HUES48 (cell line): ENCODE measurements at regions not wholly inside any gene's neighbourhood (a gene's known extent, or its start where the extent isn't known, plus 50 kb on each side); places are given as distances from the start of the nearest gene placed in this dataset.

ENCODE experiments used
- H3K27ac ChIP-seq: one replicate; pipeline ENCODE4 v1.7.0; 2013; ENCODE audit warnings: low read depth, low read length, inconsistent platforms
- H3K27me3 ChIP-seq: 2 replicates; pipeline ENCODE4 v1.6.1; 2013; ENCODE audit warnings: mild to moderate bottlenecking, low read length; ENCODE audit not compliant: control insufficient read depth, insufficient read depth
- H3K36me3 ChIP-seq: 2 replicates; pipeline ENCODE4 v1.6.1; 2013; ENCODE audit warnings: low read length; ENCODE audit not compliant: control insufficient read depth, insufficient read depth
- H3K4me1 ChIP-seq: 2 replicates; pipeline ENCODE4 v1.6.1; 2013; ENCODE audit warnings: mild to moderate bottlenecking, low read length; ENCODE audit not compliant: control insufficient read depth, insufficient read depth
- H3K4me3 ChIP-seq: 2 replicates; pipeline ENCODE4 v1.5.1; 2013; ENCODE audit warnings: mild to moderate bottlenecking, low read depth, low read length
- H3K9ac ChIP-seq: 2 replicates; pipeline ENCODE4 v1.6.1; 2013; ENCODE audit warnings: mild to moderate bottlenecking, low read depth, low read length, moderate library complexity
- H3K9me3 ChIP-seq: 2 replicates; pipeline ENCODE4 v1.6.1; 2013; ENCODE audit warnings: low read length; ENCODE audit not compliant: control insufficient read depth, insufficient read depth

GRCh38 chr21:36575306-36575705, 95.4 kb upstream of the CLDN14 start:
- H3K4me1 ChIP-seq, result no peaks in the 10 kb centered on the region
- no peaks in the 10 kb centered on the region for H3K36me3 ChIP-seq
- no peaks in the 10 kb centered on the region for H3K27me3 ChIP-seq
- no peak overlapping the region for H3K4me3 ChIP-seq
- H3K9me3 ChIP-seq, result no peaks in the 10 kb centered on the region
- H3K9ac ChIP-seq, result no peak overlapping the region
- no peak overlapping the region for H3K27ac ChIP-seq

- H3K9me3 ChIP-seq, result no peaks in the 10 kb centered on the region
- H3K4me3 ChIP-seq, result no peak overlapping the region
- no peak overlapping the region for H3K9ac ChIP-seq
- no peaks in the 10 kb centered on the region for H3K27me3 ChIP-seq
- H3K36me3 ChIP-seq, result no peaks in the 10 kb centered on the region
- no peak overlapping the region for H3K27ac ChIP-seq
- H3K4me1 ChIP-seq, result no peaks in the 10 kb centered on the region
Observed at GRCh38 chr21:36576441-36576840, 96.5 kb upstream of the CLDN14 start.

GRCh38 chr21:36579898-36580297, 100.0 kb upstream of the CLDN14 start:
- no peaks in the 10 kb centered on the region for H3K27me3 ChIP-seq
- no peaks in the 10 kb centered on the region for H3K9me3 ChIP-seq
- no peak overlapping the region for H3K4me3 ChIP-seq
- H3K9ac ChIP-seq, result no peak overlapping the region
- H3K4me1 ChIP-seq, result no peaks in the 10 kb centered on the region
- H3K27ac ChIP-seq, result no peak overlapping the region
- no peaks in the 10 kb centered on the region for H3K36me3 ChIP-seq

- Histone ChIP-seq H3K4me3 (no peak overlapping the region), H3K4me1 (no peaks in the 10 kb centered on the region), H3K9ac (no peak overlapping the region), H3K27me3 (no peaks in the 10 kb centered on the region), H3K27ac (no peak overlapping the region), H3K9me3 (no peaks in the 10 kb centered on the region), H3K36me3 (no peaks in the 10 kb centered on the region)
Observed at GRCh38 chr21:36582271-36582670, 102.3 kb upstream of the CLDN14 start.

- Histone ChIP-seq H3K36me3 (no peaks in the 10 kb centered on the region), H3K27ac (no peak overlapping the region), H3K4me3 (no peak overlapping the region), H3K4me1 (no peaks in the 10 kb centered on the region), H3K9me3 (no peaks in the 10 kb centered on the region), H3K9ac (no peak overlapping the region), H3K27me3 (no peaks in the 10 kb centered on the region)
Observed at GRCh38 chr21:36583591-36583990, 103.7 kb upstream of the CLDN14 start.

GRCh38 chr21:36584980-36585940, 105.3 kb upstream of the CLDN14 start:
- Histone ChIP-seq H3K36me3 (no peaks in the 10 kb centered on the region), H3K4me3 (no peak overlapping the region), H3K9me3 (no peaks in the 10 kb centered on the region), H3K4me1 (no peaks in the 10 kb centered on the region), H3K27me3 (no peaks in the 10 kb centered on the region), H3K9ac (no peak overlapping the region), H3K27ac (no peak overlapping the region)

GRCh38 chr21:36587388-36587787, 107.5 kb upstream of the CLDN14 start:
- Histone ChIP-seq H3K36me3 (no peaks in the 10 kb centered on the region), H3K4me3 (no peak overlapping the region), H3K27ac (no peak overlapping the region), H3K9me3 (no peaks in the 10 kb centered on the region), H3K27me3 (no peaks in the 10 kb centered on the region), H3K4me1 (no peaks in the 10 kb centered on the region), H3K9ac (no peak overlapping the region)

GRCh38 chr21:36589352-36589971, 109.5 kb upstream of the SIM2 start:
- Histone ChIP-seq H3K9ac (no peak overlapping the region), H3K27ac (no peak overlapping the region), H3K4me1 (no peaks in the 10 kb centered on the region), H3K27me3 (no peaks in the 10 kb centered on the region), H3K4me3 (no peak overlapping the region), H3K9me3 (no peaks in the 10 kb centered on the region), H3K36me3 (no peaks in the 10 kb centered on the region)

- no peaks in the 10 kb centered on the region for H3K9me3 ChIP-seq
- no peak overlapping the region for H3K27ac ChIP-seq
- H3K27me3 ChIP-seq, result no peaks in the 10 kb centered on the region
- no peaks in the 10 kb centered on the region for H3K36me3 ChIP-seq
- H3K9ac ChIP-seq, result no peak overlapping the region
- H3K4me3 ChIP-seq, result no peak overlapping the region
- H3K4me1 ChIP-seq, result no peaks in the 10 kb centered on the region
Observed at GRCh38 chr21:36591326-36591970, 107.5 kb upstream of the SIM2 start.

- Histone ChIP-seq H3K9ac (no peak overlapping the region), H3K27me3 (no peaks in the 10 kb centered on the region), H3K36me3 (no peaks in the 10 kb centered on the region), H3K27ac (no peak overlapping the region), H3K4me1 (no peaks in the 10 kb centered on the region; the same call in 1 of the 2 replicates), H3K9me3 (no peaks in the 10 kb centered on the region), H3K4me3 (no peak overlapping the region)
Observed at GRCh38 chr21:36596174-36596573, 102.7 kb upstream of the SIM2 start.

- no peaks in the 10 kb centered on the region for H3K27me3 ChIP-seq
Observed at GRCh38 chr21:36601362-36601761, 97.6 kb upstream of the SIM2 start.

More at GRCh38 chr21:36601362-36601761, 97.6 kb upstream of the SIM2 start:
- no peak overlapping the region for H3K4me3 ChIP-seq
- H3K4me1 ChIP-seq, result no peaks in the 10 kb centered on the region; the same call in 1 of the 2 replicates
- no peak overlapping the region for H3K27ac ChIP-seq
- H3K9me3 ChIP-seq, result no peaks in the 10 kb centered on the region
- no peaks in the 10 kb centered on the region for H3K36me3 ChIP-seq
- no peak overlapping the region for H3K9ac ChIP-seq
